ENCODE measurements at regions not wholly inside any gene's neighbourhood (a gene's known extent, or its start where the extent isn't known, plus 50 kb on each side); places are given as distances from the start of the nearest gene placed in this dataset.

GRCh38 chr2:82199493-82199852 lies 1894.9 kb upstream of the LRRTM1 start:
- Histone ChIP-seq H4K20me1 (ENCODE audit: control insufficient read depth, insufficient read depth) (no peaks in the 10 kb centered on the region), H3K9me3 (replicated peaks; ENCODE audit: control insufficient read depth, insufficient read depth, low read length) (no peaks in the 10 kb centered on the region), H3K9ac (ENCODE audit: control insufficient read depth, insufficient read depth, low read length) (no peak overlapping the region), H3K27ac (ENCODE audit: control insufficient read depth, insufficient read depth) (no peak overlapping the region), H3K79me2 (ENCODE audit: control insufficient read depth, insufficient read depth, low read length) (no peaks in the 10 kb centered on the region), H3K36me3 (ENCODE audit: control insufficient read depth in 2 of 2, insufficient read depth in 2 of 2, low read length in 1 of 2) (no peaks in the 10 kb centered on the region), H3K4me2 (ENCODE audit: control insufficient read depth, insufficient read depth) (no peak overlapping the region), H3K4me1 (ENCODE audit: control insufficient read depth, insufficient read depth, low read length) (no peaks in the 10 kb centered on the region), H2AFZ (ENCODE audit: control insufficient read depth, low read depth, low read length) (no peak overlapping the region), H3K27me3 (replicated peaks in 1 of 2; ENCODE audit: control insufficient read depth in 2 of 2, insufficient read depth in 2 of 2, low read length in 1 of 2) (no peaks in the 10 kb centered on the region), H3K4me3 (no peak overlapping the region)
- FAIRE-seq = no peak
- RAD21 ChIA-PET (ENCODE audit: unreplicated experiment) = no interaction called here
- SMC1A ChIA-PET (ENCODE audit: uncharacterized antibody, unreplicated experiment) = interaction anchor here (0.8 kb wide), 1 partner anchor 404 kb away, joined by 3 read pairs; no protein-coding TSS in a partner anchor
- no TSS peak for BruUV-seq (replicated peaks)
- intact Hi-C loops (cut with micrococcal nuclease; ENCODE audit: unreplicated experiment) = no loop called here
- no peak for DNase-seq (ENCODE audit: low read depth, low spot score)
- TF ChIP-seq CHD2 (IDR thresholded peaks at IDR 0.05; ENCODE audit: borderline replicate concordance, low read depth, low read length) (no peak), HSF1 (IDR thresholded peaks at IDR 0.05; ENCODE audit: low read depth, low read length) (no peak), DPF2 (IDR thresholded peaks at IDR 0.05) (no peak), NKRF (conservative IDR thresholded peaks at IDR 0.05) (no peak), HCFC1 (IDR thresholded peaks at IDR 0.05; ENCODE audit: low read length) (no peak), MLLT1 (IDR thresholded peaks at IDR 0.05) (no peak), SIX5 (IDR thresholded peaks at IDR 0.05; ENCODE audit: low read depth, low read length, severe bottlenecking) (no peak), USF2 (IDR thresholded peaks at IDR 0.05; ENCODE audit: borderline replicate concordance, low read depth, low read length) (no peak), HDAC6 (IDR thresholded peaks at IDR 0.05; ENCODE audit: unreplicated experiment) (no peak), MEF2B (IDR thresholded peaks at IDR 0.05; ENCODE audit: partially characterized antibody, poor library complexity, severe bottlenecking) (no peak), SMAD1 (IDR thresholded peaks at IDR 0.05; ENCODE audit: low read depth, partially characterized antibody) (no peak), BCLAF1 (IDR thresholded peaks at IDR 0.05) (no peak)
- in situ Hi-C loops (cut with MboI) = no loop called here
- CTCF ChIA-PET = no interaction called here
- ATAC-seq = no peak
- 28% methylated on average over 3 of the region's 3 CpGs for WGBS (ENCODE audit: insufficient coverage, insufficient replicate concordance, low lambda C conversion rate, missing lambda C conversion rate)
- POLR2A ChIA-PET = no interaction called here
